Omental fat pad (tissue), 3 donors: ENCODE measurements at regions not wholly inside any gene's neighbourhood (a gene's known extent, or its start where the extent isn't known, plus 50 kb on each side); places are given as distances from the start of the nearest gene placed in this dataset.

Experiments
- ATAC-seq: fragments of 150-250 bp; one replicate; pipeline ENCODE4 v1.9.1; 2016; ENCODE audit warnings: mild to moderate bottlenecking, moderate library complexity; ENCODE audit not compliant: low FRiP score
- DNase-seq: peaks from one replicate; pipeline ENCODE4 v3.0.0-alpha.2; 2019; ENCODE audit warnings: low spot score
- TF ChIP-seq, protein P1 (sequence below), 3 donors: fragments of 450-650 bp; IDR thresholded peaks; one replicate each; pipeline ENCODE4 v1.5.1; 2016 to 2017; ENCODE audit warnings: antibody characterized with exemption in 3 of 3, mild to moderate bottlenecking in 3 of 3, moderate library complexity in 2 of 3

DNA sequence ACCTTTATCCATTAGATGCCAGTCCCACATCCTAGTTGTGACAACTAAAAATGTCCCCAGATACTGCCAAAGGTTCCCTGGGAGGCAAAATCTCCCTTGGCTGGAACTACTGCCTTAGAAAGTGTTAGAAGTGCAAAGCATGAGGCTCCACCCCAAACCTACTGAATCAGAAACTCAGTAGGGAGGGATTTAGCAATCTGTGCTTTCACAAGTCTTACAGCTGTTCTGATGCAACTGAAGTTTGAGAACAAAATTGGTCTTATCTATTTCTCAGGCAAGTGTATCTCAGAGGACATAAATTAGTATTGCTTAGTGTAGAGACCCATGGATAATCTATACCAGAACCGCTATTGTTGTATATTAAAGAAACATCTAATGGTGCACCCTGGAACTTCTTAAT is 70.2 kb downstream of the CLDN1 start:
- ATAC-seq, result peak; percentile 81
- DNase-seq, result no peak
- TF ChIP-seq, protein P1, sequence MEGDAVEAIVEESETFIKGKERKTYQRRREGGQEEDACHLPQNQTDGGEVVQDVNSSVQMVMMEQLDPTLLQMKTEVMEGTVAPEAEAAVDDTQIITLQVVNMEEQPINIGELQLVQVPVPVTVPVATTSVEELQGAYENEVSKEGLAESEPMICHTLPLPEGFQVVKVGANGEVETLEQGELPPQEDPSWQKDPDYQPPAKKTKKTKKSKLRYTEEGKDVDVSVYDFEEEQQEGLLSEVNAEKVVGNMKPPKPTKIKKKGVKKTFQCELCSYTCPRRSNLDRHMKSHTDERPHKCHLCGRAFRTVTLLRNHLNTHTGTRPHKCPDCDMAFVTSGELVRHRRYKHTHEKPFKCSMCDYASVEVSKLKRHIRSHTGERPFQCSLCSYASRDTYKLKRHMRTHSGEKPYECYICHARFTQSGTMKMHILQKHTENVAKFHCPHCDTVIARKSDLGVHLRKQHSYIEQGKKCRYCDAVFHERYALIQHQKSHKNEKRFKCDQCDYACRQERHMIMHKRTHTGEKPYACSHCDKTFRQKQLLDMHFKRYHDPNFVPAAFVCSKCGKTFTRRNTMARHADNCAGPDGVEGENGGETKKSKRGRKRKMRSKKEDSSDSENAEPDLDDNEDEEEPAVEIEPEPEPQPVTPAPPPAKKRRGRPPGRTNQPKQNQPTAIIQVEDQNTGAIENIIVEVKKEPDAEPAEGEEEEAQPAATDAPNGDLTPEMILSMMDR (IDR thresholded peaks at IDR 0.05), result no peak

DNA sequence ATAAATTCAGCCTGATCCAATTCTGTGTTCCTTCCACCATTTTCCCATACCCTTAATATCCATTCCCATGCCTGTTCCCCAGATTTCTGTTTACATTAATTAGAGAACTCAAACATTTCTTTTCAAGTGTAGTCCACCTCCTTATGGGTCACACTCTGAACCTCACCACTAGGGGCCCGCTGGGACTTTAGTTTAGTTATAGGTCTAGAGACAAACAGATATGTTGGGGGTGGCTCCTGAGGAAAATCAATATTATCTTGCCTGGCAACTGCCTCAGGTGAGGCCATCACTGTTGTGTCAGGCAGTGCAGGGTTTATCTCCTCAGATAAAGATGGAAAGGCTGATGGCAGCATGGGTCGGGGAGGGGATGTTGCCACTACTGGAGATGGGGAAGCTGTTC is 72.8 kb downstream of the CLDN1 start:
- no peak for ATAC-seq
- TF ChIP-seq, protein P1 (IDR thresholded peaks at IDR 0.05), result no peak

DNA sequence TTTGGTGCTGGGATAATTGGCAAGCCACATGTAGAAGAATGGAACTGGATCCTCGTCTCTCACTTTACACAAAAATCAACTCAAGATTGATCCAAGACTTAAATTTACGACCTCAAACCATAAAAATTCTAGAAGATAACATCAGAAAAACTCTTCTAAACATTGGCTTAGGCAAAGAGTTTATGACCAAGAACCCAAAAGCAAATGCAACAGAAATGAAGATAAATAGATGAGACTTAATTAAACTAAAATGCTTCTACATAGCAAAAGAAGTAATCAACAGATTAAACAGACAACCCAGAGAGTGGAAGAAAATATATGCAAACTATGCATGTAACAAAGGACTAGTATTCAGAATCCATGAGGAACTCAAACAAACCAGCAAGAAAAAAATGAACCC is 80.1 kb downstream of the CLDN1 start:
- TF ChIP-seq, protein P1 (IDR thresholded peaks at IDR 0.05), result no peak
- DNase-seq (no peak), ATAC-seq (no peak)

More for the DNA sequence above, 72.8 kb downstream of the CLDN1 start:
- no peak for DNase-seq

DNA sequence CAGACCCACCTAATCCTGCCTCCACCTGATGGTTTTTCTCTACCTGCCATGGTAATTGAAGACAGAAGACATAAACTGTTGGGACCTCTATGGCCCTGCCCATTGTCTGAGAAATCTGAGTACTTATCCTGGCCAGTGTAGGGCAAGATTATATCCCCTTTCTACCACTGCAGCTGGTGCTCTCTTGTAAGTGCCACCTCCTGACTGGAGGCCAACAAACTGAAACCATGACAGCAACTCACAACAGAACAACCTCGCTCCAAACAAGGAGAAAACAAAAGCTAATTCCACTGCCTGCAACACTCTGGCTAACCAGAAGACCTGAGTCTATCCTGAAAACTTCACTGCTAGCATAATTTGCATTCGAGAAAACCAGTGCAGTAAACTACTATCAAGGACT is 82.9 kb downstream of the CLDN1 start:
- TF ChIP-seq, protein P1 (IDR thresholded peaks at IDR 0.05), result no peak
- ATAC-seq (no peak), DNase-seq (no peak)

DNA sequence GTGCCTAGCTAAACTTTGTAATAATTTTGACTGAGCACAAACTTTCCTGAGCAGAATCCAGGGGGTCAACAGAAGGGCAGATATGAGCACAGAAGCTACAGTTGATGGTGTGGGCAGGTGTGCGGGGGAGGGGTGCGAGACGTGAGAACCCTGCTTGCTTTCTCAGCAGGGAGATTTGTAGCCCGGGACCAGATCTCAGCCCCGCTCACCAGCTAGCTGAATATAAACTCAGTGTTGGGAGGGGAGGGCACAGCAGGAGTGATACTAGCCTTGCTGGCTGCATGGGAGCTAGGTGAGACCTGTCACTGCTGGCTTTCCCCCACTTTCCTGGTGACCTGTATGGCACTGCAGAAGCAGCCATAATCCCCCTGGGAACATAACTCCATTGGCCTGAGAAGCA is 83.4 kb downstream of the CLDN1 start:
- DNase-seq (no peak), ATAC-seq (no peak)
- TF ChIP-seq, protein P1 (IDR thresholded peaks at IDR 0.05), result no peak

DNA sequence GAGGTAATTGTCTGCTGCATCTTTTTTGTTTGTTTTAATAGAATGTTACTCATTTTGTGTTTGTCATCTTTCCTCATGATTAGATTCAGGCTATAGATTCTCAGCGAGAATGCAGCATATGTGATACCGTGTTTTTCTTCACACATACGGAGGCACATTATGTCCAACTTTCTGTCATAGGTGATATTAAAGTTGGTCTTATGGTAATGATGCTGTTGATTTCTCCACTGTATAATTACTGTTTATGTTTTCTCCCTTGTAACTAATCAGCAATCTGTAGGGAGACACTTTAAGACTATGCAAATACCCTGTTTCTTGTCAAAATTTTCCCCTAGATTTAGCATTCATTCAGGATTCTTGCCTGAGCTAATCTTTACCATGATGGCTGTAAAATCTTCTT is 87.6 kb downstream of the CLDN1 start:
- ATAC-seq (no peak), DNase-seq (no peak)
- TF ChIP-seq, protein P1 (IDR thresholded peaks at IDR 0.05), result no peak

DNA sequence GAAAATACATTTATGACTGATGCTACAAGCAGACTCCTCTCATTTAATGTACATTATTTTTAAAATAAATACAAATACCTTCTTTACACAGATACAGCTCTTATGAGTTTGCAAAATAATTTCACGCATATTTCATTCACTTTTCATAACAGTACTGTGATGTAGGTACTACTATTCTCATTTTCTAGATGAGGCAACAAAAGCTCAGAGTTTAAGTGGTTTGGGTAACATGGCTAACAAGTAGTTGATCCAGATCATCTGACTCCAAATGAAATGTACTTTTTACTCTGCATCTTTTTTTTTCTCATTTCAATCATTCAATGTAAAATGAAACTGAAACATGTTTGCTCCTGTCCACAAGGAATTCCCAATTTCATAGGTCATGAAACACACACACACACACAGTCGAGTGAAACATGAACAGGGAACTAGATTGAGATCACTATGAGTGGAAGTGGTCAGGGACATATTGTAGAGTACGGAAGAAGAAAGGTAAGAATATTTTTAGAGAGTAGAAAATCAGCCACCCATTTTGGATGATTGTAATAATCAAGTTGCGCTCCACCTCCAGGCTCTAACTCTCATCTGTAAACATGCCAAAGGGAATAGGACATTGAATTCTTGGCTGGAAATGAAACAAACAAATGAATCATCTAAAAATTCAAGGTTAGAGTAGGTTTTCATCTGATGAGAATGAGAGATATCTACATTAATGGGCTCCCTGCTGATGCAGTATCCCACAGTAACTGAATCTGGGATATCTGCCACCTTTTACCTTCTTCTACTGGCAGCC is 92.4 kb downstream of the CLDN1 start:
- TF ChIP-seq, protein P1 (IDR thresholded peaks at IDR 0.05), result no peak
- DNase-seq (no peak), ATAC-seq (no peak)
